HEK293 (cell line): ENCODE measurements at regions not wholly inside any gene's neighbourhood (a gene's known extent, or its start where the extent isn't known, plus 50 kb on each side); places are given as distances from the start of the nearest gene placed in this dataset.

Source experiments
- CTCF ChIA-PET: fragments of 350-600 bp; formaldehyde crosslinking; extraction: SDS; loops from one replicate; lab custom pipeline; 2021; ENCODE audit warnings: antibody characterized with exemption; lab: Yijun Ruan, JAX
- POLR2A ChIA-PET: fragments of 300-600 bp; formaldehyde crosslinking; extraction: SDS; loops from one replicate; lab custom pipeline; 2020; ENCODE audit warnings: antibody characterized with exemption, inconsistent platforms; lab: Yijun Ruan, JAX
- H3K27ac ChIP-seq: fragments of 200-500 bp; sonication (Bioruptor generic); 2 replicates; pipeline ENCODE4 v1.5.1; 2014; ENCODE audit warnings: low read depth, low read length, control low read depth, inconsistent platforms; ENCODE audit errors: extremely low read depth
- H3K36me3 ChIP-seq, 2 experiments: fragments of 200-500 bp in 1 of 2; sonication (Bioruptor generic) in 1 of 2; 1 replicate in 1 of 2; 2 replicates in 1 of 2; pipeline ENCODE4 v1.5.1; 2014 to 2017; ENCODE audit warnings: inconsistent platforms in 2 of 2, low read length in 2 of 2; ENCODE audit not compliant: control insufficient read depth in 2 of 2, insufficient read depth in 1 of 2
- H3K4me1 ChIP-seq: fragments of 200-500 bp; sonication (Bioruptor generic); 2 replicates; pipeline ENCODE4 v1.5.1; 2014; ENCODE audit warnings: mild to moderate bottlenecking, low read length, inconsistent platforms; ENCODE audit not compliant: control insufficient read depth, insufficient read depth
- H3K4me3 ChIP-seq: 2 replicates; pipeline ENCODE4 v1.5.1; 2011; ENCODE audit warnings: low read depth, mild to moderate bottlenecking, control low read depth, low read length, moderate library complexity
- H3K9me3 ChIP-seq: fragments of 200-500 bp; sonication (Bioruptor generic); 2 replicates; pipeline ENCODE4 v1.5.1; 2014; ENCODE audit warnings: low read depth, low read length, inconsistent platforms; ENCODE audit not compliant: control insufficient read depth, insufficient read depth
- BCL6B ChIP-seq: fragments of 450-650 bp; formaldehyde crosslinking; IDR thresholded peaks from 2 replicates; pipeline ENCODE4 v1.5.1; 2017; ENCODE audit warnings: missing biosample characterization, missing genetic modification characterization
- ELK4 ChIP-seq: IDR thresholded peaks from 2 replicates; pipeline ENCODE4 v1.6.1; 2011; ENCODE audit warnings: mild to moderate bottlenecking, low read depth, low read length, borderline replicate concordance
- ZFP3 ChIP-seq: fragments of 450-650 bp; formaldehyde crosslinking; IDR thresholded peaks from 2 replicates; pipeline ENCODE4 v1.5.1; 2016; ENCODE audit warnings: low read depth, missing biosample characterization, missing genetic modification characterization
- ZFP69B ChIP-seq: fragments of 450-650 bp; formaldehyde crosslinking; IDR thresholded peaks from 2 replicates; pipeline ENCODE4 v1.5.1; 2016; ENCODE audit warnings: missing biosample characterization, missing genetic modification characterization
- ZNF10 ChIP-seq: fragments of 450-650 bp; formaldehyde crosslinking; IDR thresholded peaks from 2 replicates; pipeline ENCODE4 v1.5.1; 2017; ENCODE audit warnings: missing biosample characterization, missing genetic modification characterization
- ZNF140 ChIP-seq: fragments of 450-650 bp; formaldehyde crosslinking; IDR thresholded peaks from 2 replicates; pipeline ENCODE4 v1.5.1; 2016; ENCODE audit warnings: missing biosample characterization, missing genetic modification characterization
- ZNF157 ChIP-seq: fragments of 450-650 bp; formaldehyde crosslinking; IDR thresholded peaks from 2 replicates; pipeline ENCODE4 v1.5.1; 2016; ENCODE audit warnings: missing biosample characterization, missing genetic modification characterization
- ZNF169 ChIP-seq: fragments of 450-650 bp; formaldehyde crosslinking; IDR thresholded peaks from 2 replicates; pipeline ENCODE4 v1.5.1; 2016; ENCODE audit warnings: missing biosample characterization, missing genetic modification characterization
- ZNF335 ChIP-seq: fragments of 450-650 bp; formaldehyde crosslinking; conservative IDR thresholded peaks from 2 replicates; pipeline ENCODE4 v1.5.1; 2016; ENCODE audit warnings: missing biosample characterization, missing genetic modification characterization
- ZNF350 ChIP-seq: fragments of 450-650 bp; formaldehyde crosslinking; IDR thresholded peaks from 2 replicates; pipeline ENCODE4 v1.5.0; 2017; ENCODE audit warnings: missing biosample characterization, mild to moderate bottlenecking, missing genetic modification characterization
- ZNF391 ChIP-seq: fragments of 450-650 bp; formaldehyde crosslinking; IDR thresholded peaks from 2 replicates; pipeline ENCODE4 v1.5.1; 2016; ENCODE audit warnings: low read depth, missing biosample characterization, missing genetic modification characterization, borderline replicate concordance
- ZNF544 ChIP-seq: fragments of 450-650 bp; formaldehyde crosslinking; IDR thresholded peaks from 2 replicates; pipeline ENCODE4 v1.5.0; 2017; ENCODE audit warnings: missing biosample characterization, missing genetic modification characterization
- ZNF626 ChIP-seq: fragments of 450-650 bp; sonication (Bioruptor Pico); formaldehyde crosslinking; IDR thresholded peaks from 2 replicates; pipeline ENCODE4 v1.5.1; 2018; ENCODE audit warnings: missing biosample characterization, missing genetic modification characterization, inconsistent platforms
- ZNF639 ChIP-seq: fragments of 450-650 bp; formaldehyde crosslinking; IDR thresholded peaks from 2 replicates; pipeline ENCODE4 v1.5.1; 2016; ENCODE audit warnings: missing biosample characterization, missing genetic modification characterization
- ZNF76 ChIP-seq: fragments of 450-650 bp; formaldehyde crosslinking; IDR thresholded peaks from 2 replicates; pipeline ENCODE4; 2016; ENCODE audit warnings: low read depth, missing biosample characterization, missing genetic modification characterization, borderline replicate concordance
- ZSCAN30 ChIP-seq: fragments of 450-650 bp; IDR thresholded peaks from 2 replicates; pipeline ENCODE4 v1.5.1; 2018; ENCODE audit warnings: missing biosample characterization, mild to moderate bottlenecking, missing genetic modification characterization, moderate library complexity
- TF ChIP-seq, protein P1 (sequence below): fragments of 450-650 bp; formaldehyde crosslinking; IDR thresholded peaks from 2 replicates; pipeline ENCODE4 v1.5.1; 2016; ENCODE audit warnings: missing biosample characterization, missing genetic modification characterization, low read depth
- TF ChIP-seq, protein P2 (sequence below): fragments of 450-650 bp; formaldehyde crosslinking; IDR thresholded peaks from 2 replicates; pipeline ENCODE4 v1.5.1; 2016; ENCODE audit warnings: missing biosample characterization, missing genetic modification characterization

DNA sequence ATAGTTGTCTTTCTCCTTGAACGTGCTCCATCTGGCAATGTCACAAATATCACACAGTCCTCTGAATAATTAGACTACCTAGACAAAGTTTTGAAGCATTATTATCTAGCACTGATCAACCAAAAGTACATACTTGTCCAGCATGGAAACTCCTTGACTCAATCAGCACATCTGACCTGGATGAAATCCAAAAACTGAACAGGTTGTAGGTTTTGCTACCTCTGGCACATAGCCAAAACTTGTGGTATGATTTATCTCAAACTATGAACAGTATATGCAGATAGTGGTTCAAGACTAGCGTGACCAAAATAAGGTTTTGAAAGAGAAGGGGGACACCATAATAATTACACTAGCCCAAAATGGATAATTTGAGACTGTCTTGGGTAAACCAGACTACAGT is 158.1 kb downstream of the ARRDC3 start (continued):
- TF ChIP-seq ZNF157 (tag by site-specific recombination) (no peak), ZNF350 (tag by site-specific recombination) (peak; percentile 58; the same call in 1 of the 2 replicates), ZNF335 (tag by site-specific recombination) (no peak), ZNF544 (tag by site-specific recombination) (0 out of 2 replicates have a peak, but pooled peaks have one; percentile 41), ZNF169 (no peak), ZSCAN30 (tag by site-specific recombination) (no peak), BCL6B (0 out of 2 replicates have a peak, but pooled peaks have one; percentile 12), ZNF140 (tag by site-specific recombination) (no peak), ZNF391 (tag by site-specific recombination) (no peak), ZNF639 (tag by site-specific recombination) (no peak), ZNF10 (no peak), ZFP3 (tag by site-specific recombination) (no peak), ZNF76 (tag by site-specific recombination) (no peak)
- TF ChIP-seq, protein P1, sequence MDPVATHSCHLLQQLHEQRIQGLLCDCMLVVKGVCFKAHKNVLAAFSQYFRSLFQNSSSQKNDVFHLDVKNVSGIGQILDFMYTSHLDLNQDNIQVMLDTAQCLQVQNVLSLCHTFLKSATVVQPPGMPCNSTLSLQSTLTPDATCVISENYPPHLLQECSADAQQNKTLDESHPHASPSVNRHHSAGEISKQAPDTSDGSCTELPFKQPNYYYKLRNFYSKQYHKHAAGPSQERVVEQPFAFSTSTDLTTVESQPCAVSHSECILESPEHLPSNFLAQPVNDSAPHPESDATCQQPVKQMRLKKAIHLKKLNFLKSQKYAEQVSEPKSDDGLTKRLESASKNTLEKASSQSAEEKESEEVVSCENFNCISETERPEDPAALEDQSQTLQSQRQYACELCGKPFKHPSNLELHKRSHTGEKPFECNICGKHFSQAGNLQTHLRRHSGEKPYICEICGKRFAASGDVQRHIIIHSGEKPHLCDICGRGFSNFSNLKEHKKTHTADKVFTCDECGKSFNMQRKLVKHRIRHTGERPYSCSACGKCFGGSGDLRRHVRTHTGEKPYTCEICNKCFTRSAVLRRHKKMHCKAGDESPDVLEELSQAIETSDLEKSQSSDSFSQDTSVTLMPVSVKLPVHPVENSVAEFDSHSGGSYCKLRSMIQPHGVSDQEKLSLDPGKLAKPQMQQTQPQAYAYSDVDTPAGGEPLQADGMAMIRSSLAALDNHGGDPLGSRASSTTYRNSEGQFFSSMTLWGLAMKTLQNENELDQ (tag by site-specific recombination), result no peak
- TF ChIP-seq, all 188 proteins: peak for 6

GRCh38 chr5:91224456-91224855 is 158.7 kb downstream of the ARRDC3 start:
- H3K4me3 ChIP-seq, result no peak overlapping the region
- H3K9me3 ChIP-seq, result no peaks in the 10 kb centered on the region
- no peak for TF ChIP-seq ZNF639 (tag by site-specific recombination)
- no peak for TF ChIP-seq ZFP69B (tag by site-specific recombination)
- TF ChIP-seq, protein P2, sequence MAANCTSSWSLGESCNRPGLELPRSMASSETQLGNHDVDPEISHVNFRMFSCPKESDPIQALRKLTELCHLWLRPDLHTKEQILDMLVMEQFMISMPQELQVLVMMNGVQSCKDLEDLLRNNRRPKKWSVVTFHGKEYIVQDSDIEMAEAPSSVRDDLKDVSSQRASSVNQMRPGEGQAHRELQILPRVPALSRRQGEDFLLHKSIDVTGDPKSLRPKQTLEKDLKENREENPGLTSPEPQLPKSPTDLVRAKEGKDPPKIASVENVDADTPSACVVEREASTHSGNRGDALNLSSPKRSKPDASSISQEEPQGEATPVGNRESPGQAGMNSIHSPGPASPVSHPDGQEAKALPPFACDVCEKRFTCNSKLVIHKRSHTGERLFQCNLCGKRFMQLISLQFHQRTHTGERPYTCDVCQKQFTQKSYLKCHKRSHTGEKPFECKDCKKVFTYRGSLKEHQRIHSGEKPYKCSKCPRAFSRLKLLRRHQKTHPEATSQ (tag by site-specific recombination), result no peak
- no peak for TF ChIP-seq ZNF626 (tag by site-specific recombination)
- TF ChIP-seq ZNF169, result no peak
- no peak for TF ChIP-seq ELK4
- no peaks in the 10 kb centered on the region for H3K36me3 ChIP-seq
- no peak overlapping the region for H3K27ac ChIP-seq
- H3K4me1 ChIP-seq, result peaks cover 2% of the 10 kb centered on the region; the same call in 1 of the 2 replicates
- CTCF ChIA-PET, result interaction anchor here (0.6 to 2.7 kb wide), 2 partner anchors 160 to 197 kb away, joined by 4 to 23 read pairs; no protein-coding TSS in a partner anchor
- POLR2A ChIA-PET, result interaction anchor here (1.0 kb wide), 1 partner anchor 159 kb away, joined by 4 read pairs; the partner anchor contains the start of gene ARRDC3
